SU-DHL-6 (cell line): ENCODE measurements at regions not wholly inside any gene's neighbourhood (a gene's known extent, or its start where the extent isn't known, plus 50 kb on each side); places are given as distances from the start of the nearest gene placed in this dataset.
A peak's percentile ranks its signal among the peaks of the same experiment; 100 is the strongest.

Source experiments
- H2AFZ ChIP-seq: fragments of 200-600 bp; sonication (generic); 2 replicates; pipeline ENCODE4 v1.6.1; 2014; ENCODE audit warnings: low read depth, mild to moderate bottlenecking, moderate library complexity, mixed read lengths, antibody characterized with exemption, low read length; ENCODE audit not compliant: severe bottlenecking
- H3F3A ChIP-seq: fragments of 200-600 bp; shearing (Covaris generic); 2 replicates; pipeline ENCODE4 v1.6.0; 2016; ENCODE audit warnings: antibody characterized with exemption, mild to moderate bottlenecking; ENCODE audit not compliant: insufficient read depth
- H3K27ac ChIP-seq: fragments of 200-600 bp; sonication (generic); 2 replicates; pipeline ENCODE4 v1.5.1; 2016; ENCODE audit warnings: low read depth, mild to moderate bottlenecking, low read length, moderate library complexity, mixed read lengths
- H3K27me3 ChIP-seq: fragments of 200-600 bp; sonication (generic), shearing (Covaris generic); 2 replicates; pipeline ENCODE4 v1.6.0; 2014; ENCODE audit warnings: mild to moderate bottlenecking, low read length
- H3K36me3 ChIP-seq: fragments of 200-600 bp; sonication (generic); 2 replicates; pipeline ENCODE4 v1.6.1; 2014; ENCODE audit warnings: mild to moderate bottlenecking, low read length, mixed read lengths
- H3K4me2 ChIP-seq: fragments of 300-600, 200-600 bp; shearing (Covaris generic), sonication (generic); 2 replicates; pipeline ENCODE4 v1.6.0; 2014; ENCODE audit warnings: low read length, low read depth, mild to moderate bottlenecking; ENCODE audit not compliant: poor library complexity, severe bottlenecking
- H3K4me3 ChIP-seq: fragments of 200-600 bp; sonication (generic); 2 replicates; pipeline ENCODE4 v1.5.1; 2014; ENCODE audit warnings: antibody characterized with exemption, low read length, mild to moderate bottlenecking, mixed read lengths; ENCODE audit not compliant: insufficient read depth, poor library complexity, severe bottlenecking
- H3K79me2 ChIP-seq: fragments of 200-600 bp; sonication (generic); 2 replicates; pipeline ENCODE4 v1.6.1; 2014; ENCODE audit warnings: mild to moderate bottlenecking, low read length, moderate library complexity; ENCODE audit not compliant: insufficient read depth
- H3K9ac ChIP-seq: fragments of 200-600 bp; sonication (generic); 2 replicates; pipeline ENCODE4 v1.7.0; 2014; ENCODE audit warnings: mild to moderate bottlenecking, low read length
- H3K9me2 ChIP-seq: fragments of 200-600 bp; sonication (generic); replicated peaks from 2 replicates; pipeline ENCODE4 v1.6.1; 2014; ENCODE audit warnings: low read length; ENCODE audit not compliant: insufficient read depth
- H3K9me3 ChIP-seq: fragments of 200-600 bp; sonication (generic); 2 replicates; pipeline ENCODE4 v1.6.1; 2014; ENCODE audit warnings: low read length, mixed read lengths; ENCODE audit not compliant: insufficient read depth
- H4K20me1 ChIP-seq: fragments of 200-600 bp; sonication (generic); 2 replicates; pipeline ENCODE4 v1.6.1; 2014; ENCODE audit warnings: low read depth, mild to moderate bottlenecking, antibody characterized with exemption, low read length, moderate library complexity, mixed read lengths
- EZH2phosphoT487 ChIP-seq: fragments of 200-600 bp; sonication (generic), shearing (Covaris generic); conservative IDR thresholded peaks from 2 replicates; pipeline ENCODE4 v1.6.1; 2018; ENCODE audit warnings: mild to moderate bottlenecking, antibody characterized with exemption, low read length, moderate library complexity, mixed read lengths
- TF ChIP-seq, protein P1 (sequence below): fragments of 200-600 bp; sonication (generic); IDR thresholded peaks from one replicate; pipeline ENCODE4 v1.5.1; 2017; ENCODE audit warnings: antibody characterized with exemption, mild to moderate bottlenecking, low read length, moderate library complexity; ENCODE audit not compliant: insufficient read depth, poor library complexity, severe bottlenecking

DNA sequence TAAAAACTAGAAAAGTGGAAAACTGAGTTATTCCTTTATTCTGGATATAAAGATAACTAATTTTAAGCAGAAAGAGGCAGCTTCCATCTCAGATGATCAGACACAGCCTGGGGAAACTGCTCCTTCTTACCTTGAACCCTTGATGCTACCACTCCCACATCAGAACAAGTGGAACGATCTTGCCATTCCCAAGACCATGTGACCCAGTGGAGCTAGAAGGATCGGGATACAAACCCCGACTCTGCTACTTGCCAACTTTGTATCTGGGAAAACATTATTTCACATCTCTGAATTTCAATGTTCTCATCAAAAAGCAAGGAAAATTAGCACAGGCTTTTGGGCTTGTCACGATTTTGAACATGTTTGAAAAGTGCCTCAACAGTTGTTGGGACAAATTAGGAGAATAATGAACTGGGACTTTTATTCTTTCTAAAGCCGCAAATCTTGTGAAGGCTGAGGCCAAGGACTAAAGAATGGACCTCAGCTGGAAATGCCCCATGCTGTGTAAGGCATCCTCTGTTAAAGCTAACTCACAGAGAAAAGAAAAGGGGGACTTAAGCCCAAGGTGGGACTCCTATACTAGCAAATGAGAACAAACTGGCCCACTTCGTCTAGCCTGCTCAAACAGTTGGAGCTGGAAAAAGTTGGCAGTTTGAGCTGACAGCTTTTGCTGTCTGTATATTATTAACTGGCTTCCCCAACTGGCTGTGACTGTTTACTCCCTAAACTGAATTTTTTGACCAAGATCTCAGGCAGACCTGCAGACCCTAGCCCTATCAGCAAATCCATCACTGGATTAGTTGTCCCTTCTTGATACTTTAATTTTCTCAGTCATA, 552.3 kb downstream of the EFNA5 start:
- no peak overlapping the region for H3K4me2 ChIP-seq
- no peaks in the 10 kb centered on the region for H3K79me2 ChIP-seq
- no peaks in the 10 kb centered on the region for H4K20me1 ChIP-seq
- no peaks in the 10 kb centered on the region for H3K27me3 ChIP-seq
- no peak for TF ChIP-seq EZH2phosphoT487
- TF ChIP-seq, protein P1, sequence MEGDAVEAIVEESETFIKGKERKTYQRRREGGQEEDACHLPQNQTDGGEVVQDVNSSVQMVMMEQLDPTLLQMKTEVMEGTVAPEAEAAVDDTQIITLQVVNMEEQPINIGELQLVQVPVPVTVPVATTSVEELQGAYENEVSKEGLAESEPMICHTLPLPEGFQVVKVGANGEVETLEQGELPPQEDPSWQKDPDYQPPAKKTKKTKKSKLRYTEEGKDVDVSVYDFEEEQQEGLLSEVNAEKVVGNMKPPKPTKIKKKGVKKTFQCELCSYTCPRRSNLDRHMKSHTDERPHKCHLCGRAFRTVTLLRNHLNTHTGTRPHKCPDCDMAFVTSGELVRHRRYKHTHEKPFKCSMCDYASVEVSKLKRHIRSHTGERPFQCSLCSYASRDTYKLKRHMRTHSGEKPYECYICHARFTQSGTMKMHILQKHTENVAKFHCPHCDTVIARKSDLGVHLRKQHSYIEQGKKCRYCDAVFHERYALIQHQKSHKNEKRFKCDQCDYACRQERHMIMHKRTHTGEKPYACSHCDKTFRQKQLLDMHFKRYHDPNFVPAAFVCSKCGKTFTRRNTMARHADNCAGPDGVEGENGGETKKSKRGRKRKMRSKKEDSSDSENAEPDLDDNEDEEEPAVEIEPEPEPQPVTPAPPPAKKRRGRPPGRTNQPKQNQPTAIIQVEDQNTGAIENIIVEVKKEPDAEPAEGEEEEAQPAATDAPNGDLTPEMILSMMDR = no peak
- H3K4me3 ChIP-seq = no peak overlapping the region
- H3K9me2 ChIP-seq = no peaks in the 10 kb centered on the region
- no peaks in the 10 kb centered on the region for H3F3A ChIP-seq
- H3K9me3 ChIP-seq = no peaks in the 10 kb centered on the region
- H3K36me3 ChIP-seq = no peaks in the 10 kb centered on the region
- no peak overlapping the region for H3K27ac ChIP-seq
- H3K9ac ChIP-seq = no peak overlapping the region
- no peak overlapping the region for H2AFZ ChIP-seq

DNA sequence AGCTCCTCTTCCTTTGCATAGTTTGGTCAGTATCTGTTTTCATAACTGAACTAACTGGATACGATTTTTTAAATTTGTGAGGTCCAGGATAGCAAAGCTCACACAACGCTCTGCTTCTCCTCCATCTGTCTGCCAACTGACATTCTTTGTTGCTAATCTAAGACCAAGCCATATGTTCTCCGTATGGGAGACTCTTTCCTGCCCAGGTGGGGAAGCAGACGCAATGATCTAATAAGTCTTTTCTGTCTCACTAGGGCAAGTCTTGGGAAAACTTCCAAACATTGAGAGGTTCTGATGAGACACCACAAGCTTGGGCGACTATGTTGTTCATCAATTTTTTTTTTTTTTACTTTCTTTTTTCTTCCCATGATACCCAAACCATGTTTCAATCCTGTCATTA, 558.5 kb downstream of the EFNA5 start:
- Histone ChIP-seq H3K9me3 (no peaks in the 10 kb centered on the region; the same call in 1 of the 2 replicates), H3K4me3 (no peak overlapping the region), H3K27ac (no peak overlapping the region), H3K4me2 (no peak overlapping the region), H3F3A (no peaks in the 10 kb centered on the region), H3K9me2 (no peaks in the 10 kb centered on the region), H2AFZ (no peak overlapping the region), H4K20me1 (no peaks in the 10 kb centered on the region), H3K27me3 (no peaks in the 10 kb centered on the region), H3K36me3 (no peaks in the 10 kb centered on the region), H3K9ac (no peak overlapping the region), H3K79me2 (no peaks in the 10 kb centered on the region)
- TF ChIP-seq EZH2phosphoT487 = no peak

DNA sequence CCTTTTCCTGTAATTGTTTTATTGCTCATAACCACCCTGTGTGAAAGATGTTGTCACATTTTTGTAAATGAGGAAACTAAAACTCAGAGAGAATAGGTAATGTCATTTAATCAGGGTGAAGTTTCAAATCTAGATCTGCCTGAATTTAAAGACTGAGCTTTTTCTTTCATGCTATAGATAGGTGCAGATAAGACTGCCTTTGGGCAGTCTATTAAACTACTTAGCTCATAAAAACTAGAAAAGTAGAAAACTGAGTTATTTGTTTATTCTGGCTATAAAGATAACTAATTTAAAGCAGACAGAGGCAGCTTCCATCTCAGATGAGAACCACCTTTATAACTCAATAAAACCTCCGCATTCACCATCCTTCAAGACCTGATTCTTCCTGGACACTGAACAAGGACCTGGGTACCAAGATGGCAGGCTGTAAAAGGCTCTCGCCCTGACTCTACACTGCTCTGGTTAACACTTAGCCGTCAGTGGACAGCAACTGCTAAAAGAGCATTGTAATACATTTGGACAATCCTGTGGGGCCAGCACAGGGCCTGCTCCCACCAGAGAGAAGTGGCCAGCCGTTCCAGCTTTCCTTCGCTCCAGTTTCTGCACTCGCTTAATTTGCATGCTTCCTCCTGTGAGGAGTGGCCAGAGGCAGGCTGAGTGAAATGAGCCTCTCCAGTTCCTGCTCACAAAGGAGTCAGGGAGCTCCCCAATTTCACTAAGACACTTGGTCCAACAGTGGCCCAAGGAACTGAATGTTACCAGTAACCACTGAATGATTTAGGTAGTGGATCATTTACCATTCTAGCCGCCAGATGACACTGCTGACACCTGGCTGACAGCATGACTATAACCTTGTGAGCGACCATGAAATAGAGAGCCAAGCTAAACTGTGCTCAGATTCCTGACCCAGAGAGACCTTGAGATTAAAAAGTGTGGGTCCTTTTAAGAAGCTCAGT, 566.4 kb downstream of the EFNA5 start:
- H2AFZ ChIP-seq = no peak overlapping the region
- no peaks in the 10 kb centered on the region for H4K20me1 ChIP-seq
- H3K9ac ChIP-seq = no peak overlapping the region
- H3K9me3 ChIP-seq = no peaks in the 10 kb centered on the region
- TF ChIP-seq EZH2phosphoT487 = no peak
- TF ChIP-seq, protein P1 = peak; percentile 21
- no peaks in the 10 kb centered on the region for H3F3A ChIP-seq
- no peaks in the 10 kb centered on the region for H3K27me3 ChIP-seq
- H3K79me2 ChIP-seq = no peaks in the 10 kb centered on the region
- no peak overlapping the region for H3K27ac ChIP-seq
- no peak overlapping the region for H3K4me3 ChIP-seq
- no peaks in the 10 kb centered on the region for H3K36me3 ChIP-seq
- H3K4me2 ChIP-seq = no peak overlapping the region
- no peaks in the 10 kb centered on the region for H3K9me2 ChIP-seq
